ENCODE measurements at regions not wholly inside any gene's neighbourhood (a gene's known extent, or its start where the extent isn't known, plus 50 kb on each side); places are given as distances from the start of the nearest gene placed in this dataset.

GRCh38 chr1:232422098-232422497 is 207.8 kb downstream of the SIPA1L2 start:
- TF ChIP-seq CTCF (optimal IDR thresholded peaks at IDR 0.05 in 1 of 3, IDR thresholded peaks at IDR 0.05 in 1 of 3, conservative IDR thresholded peaks at IDR 0.05 in 1 of 3; ENCODE audit: extremely low read depth in 1 of 3, insufficient read depth in 2 of 3, low read length in 3 of 3) (no peak), EZH2 (IDR thresholded peaks at IDR 0.05; ENCODE audit: low read length) (no peak)

All from keratinocyte (primary cell).